ENCODE measurements at regions not wholly inside any gene's neighbourhood (a gene's known extent, or its start where the extent isn't known, plus 50 kb on each side); places are given as distances from the start of the nearest gene placed in this dataset.

DNA sequence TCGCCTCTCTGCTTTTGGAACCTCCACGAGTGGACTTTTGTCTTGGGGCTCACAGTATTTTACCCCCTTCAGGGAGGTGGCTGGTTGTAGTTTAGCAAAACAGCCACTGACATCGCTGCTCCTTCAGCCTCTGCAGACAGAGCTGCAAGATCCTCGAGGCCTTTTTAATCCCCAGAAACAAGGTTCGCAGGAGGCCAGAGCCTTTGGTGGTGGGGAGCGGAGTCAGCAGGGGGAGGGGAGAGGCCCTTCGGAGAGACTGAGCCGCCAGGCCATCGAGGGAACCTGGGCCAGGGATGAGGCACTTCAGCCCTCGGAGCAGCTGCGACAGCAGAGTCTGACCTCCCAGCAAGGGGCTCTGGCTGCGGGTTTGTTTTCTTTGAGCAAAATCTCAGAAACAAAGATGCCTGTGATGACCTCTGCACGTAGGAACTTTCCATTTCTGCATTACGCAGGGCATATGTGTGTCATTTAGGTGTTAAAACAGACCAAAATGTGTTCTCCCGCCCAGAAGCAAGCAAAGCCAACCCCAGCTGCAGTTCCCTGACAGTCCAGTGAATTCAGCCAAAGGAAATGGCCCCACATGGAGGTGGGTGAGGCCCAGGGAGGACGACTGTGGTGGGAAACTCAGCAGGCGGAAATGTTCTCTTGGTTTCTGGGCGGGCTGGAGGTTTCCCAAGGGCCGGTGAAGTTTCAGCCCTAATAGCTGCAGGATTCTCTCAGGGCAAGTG lies 171.2 kb upstream of the SULF2 start:
- no peak for DNase-seq (ENCODE audit: low read depth)
- H3K27me3 ChIP-seq (ENCODE audit: control insufficient read depth, insufficient read depth, low read length) = peaks cover 2% of the 10 kb centered on the region
- no peak overlapping the region for H3K4me3 ChIP-seq (ENCODE audit: low read depth, low read length)
- TF ChIP-seq, protein P1, sequence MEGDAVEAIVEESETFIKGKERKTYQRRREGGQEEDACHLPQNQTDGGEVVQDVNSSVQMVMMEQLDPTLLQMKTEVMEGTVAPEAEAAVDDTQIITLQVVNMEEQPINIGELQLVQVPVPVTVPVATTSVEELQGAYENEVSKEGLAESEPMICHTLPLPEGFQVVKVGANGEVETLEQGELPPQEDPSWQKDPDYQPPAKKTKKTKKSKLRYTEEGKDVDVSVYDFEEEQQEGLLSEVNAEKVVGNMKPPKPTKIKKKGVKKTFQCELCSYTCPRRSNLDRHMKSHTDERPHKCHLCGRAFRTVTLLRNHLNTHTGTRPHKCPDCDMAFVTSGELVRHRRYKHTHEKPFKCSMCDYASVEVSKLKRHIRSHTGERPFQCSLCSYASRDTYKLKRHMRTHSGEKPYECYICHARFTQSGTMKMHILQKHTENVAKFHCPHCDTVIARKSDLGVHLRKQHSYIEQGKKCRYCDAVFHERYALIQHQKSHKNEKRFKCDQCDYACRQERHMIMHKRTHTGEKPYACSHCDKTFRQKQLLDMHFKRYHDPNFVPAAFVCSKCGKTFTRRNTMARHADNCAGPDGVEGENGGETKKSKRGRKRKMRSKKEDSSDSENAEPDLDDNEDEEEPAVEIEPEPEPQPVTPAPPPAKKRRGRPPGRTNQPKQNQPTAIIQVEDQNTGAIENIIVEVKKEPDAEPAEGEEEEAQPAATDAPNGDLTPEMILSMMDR (IDR thresholded peaks at IDR 0.05; ENCODE audit: insufficient read depth, low read length, poor library complexity, severe bottlenecking) = no peak
- no peaks in the 10 kb centered on the region for H3K36me3 ChIP-seq (ENCODE audit: control insufficient read depth, insufficient read depth, low read length)

DNA sequence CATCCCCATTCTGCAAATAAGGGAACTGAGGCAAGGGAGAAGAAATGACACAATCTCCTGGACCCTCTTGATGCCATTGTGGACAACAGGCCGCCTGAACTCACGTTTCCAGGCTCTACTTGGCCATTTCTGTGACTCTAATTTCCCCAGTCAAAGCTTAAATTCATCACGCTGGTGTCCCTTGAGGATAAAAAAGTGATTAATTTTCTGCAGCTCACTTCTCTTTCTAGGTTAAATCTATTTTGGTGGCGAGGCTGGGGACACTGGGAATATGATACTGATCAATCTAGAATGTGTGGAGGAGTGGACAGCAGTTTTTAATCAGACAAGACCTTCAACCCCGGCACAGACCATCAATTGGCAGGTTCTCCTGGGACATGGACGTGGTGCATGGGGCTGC lies 168.2 kb upstream of the SULF2 start:
- no peak for DNase-seq (ENCODE audit: low read depth)
- TF ChIP-seq, protein P1 (IDR thresholded peaks at IDR 0.05; ENCODE audit: insufficient read depth, low read length, poor library complexity, severe bottlenecking) = no peak
- no peak overlapping the region for H3K4me3 ChIP-seq (ENCODE audit: low read depth, low read length)
- H3K36me3 ChIP-seq (ENCODE audit: control insufficient read depth, insufficient read depth, low read length) = no peaks in the 10 kb centered on the region
- peaks cover 2% of the 10 kb centered on the region for H3K27me3 ChIP-seq (ENCODE audit: control insufficient read depth, insufficient read depth, low read length)

DNA sequence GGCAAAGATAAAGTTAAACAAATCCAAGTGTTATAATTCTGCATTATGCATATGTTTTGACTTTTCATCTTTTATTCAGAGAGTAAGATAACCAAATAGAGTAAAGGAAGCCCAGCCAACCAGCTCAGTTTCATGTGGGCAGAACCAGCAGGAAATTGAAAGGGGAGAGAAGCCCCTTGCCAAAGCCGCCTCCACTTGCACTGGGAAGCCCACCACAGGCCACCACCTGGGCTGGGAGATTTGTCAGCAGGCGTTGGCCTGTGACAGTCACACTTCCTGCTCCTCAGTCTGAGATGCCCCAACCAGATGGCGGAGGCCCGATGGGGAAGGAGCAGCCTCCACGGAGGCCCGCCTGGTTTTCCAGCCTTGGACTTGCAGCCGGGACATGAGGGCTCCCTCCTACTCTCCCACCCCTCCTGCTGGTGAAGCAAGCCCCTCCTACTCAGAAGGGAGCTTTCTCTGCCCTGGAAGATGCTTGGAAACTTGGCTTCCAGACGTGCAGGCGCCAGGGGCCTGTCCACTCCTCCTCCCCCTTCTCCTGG lies 166.8 kb upstream of the SULF2 start:
- TF ChIP-seq, protein P1 (IDR thresholded peaks at IDR 0.05; ENCODE audit: insufficient read depth, low read length, poor library complexity, severe bottlenecking) = no peak
- no peak for DNase-seq (ENCODE audit: low read depth)

DNA sequence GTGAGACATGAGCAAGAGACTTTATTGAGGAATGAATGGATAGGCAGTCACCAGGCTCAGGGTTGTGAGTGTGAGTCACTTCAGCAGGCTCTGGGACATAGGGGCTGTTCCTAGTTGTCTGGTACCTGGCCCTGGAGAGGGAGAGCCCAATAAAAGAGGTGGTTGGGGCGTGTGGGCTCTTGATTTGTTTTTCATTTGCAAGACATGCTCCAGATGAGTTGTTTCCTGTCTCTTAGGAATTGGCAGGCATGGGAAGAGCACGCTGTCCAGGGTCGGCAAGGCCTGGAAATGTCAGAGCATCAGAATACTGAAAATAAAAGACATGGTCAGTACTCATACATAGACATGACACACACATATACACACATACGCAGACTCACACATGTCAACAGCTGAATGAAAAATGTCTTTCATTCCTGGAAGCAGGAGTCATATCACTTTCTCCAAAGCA lies 166.3 kb upstream of the SULF2 start:
- Histone ChIP-seq H3K36me3 (ENCODE audit: control insufficient read depth, insufficient read depth, low read length) (no peaks in the 10 kb centered on the region), H3K4me3 (ENCODE audit: low read depth, low read length) (no peak overlapping the region), H3K27me3 (ENCODE audit: control insufficient read depth, insufficient read depth, low read length) (peaks cover 2% of the 10 kb centered on the region)
- TF ChIP-seq, protein P1 (IDR thresholded peaks at IDR 0.05; ENCODE audit: insufficient read depth, low read length, poor library complexity, severe bottlenecking) = no peak
- DNase-seq (ENCODE audit: low read depth) = no peak

More for the DNA sequence above, 166.8 kb upstream of the SULF2 start:
- Histone ChIP-seq H3K4me3 (ENCODE audit: low read depth, low read length) (no peak overlapping the region), H3K27me3 (ENCODE audit: control insufficient read depth, insufficient read depth, low read length) (peaks cover 2% of the 10 kb centered on the region), H3K36me3 (ENCODE audit: control insufficient read depth, insufficient read depth, low read length) (no peaks in the 10 kb centered on the region)

DNA sequence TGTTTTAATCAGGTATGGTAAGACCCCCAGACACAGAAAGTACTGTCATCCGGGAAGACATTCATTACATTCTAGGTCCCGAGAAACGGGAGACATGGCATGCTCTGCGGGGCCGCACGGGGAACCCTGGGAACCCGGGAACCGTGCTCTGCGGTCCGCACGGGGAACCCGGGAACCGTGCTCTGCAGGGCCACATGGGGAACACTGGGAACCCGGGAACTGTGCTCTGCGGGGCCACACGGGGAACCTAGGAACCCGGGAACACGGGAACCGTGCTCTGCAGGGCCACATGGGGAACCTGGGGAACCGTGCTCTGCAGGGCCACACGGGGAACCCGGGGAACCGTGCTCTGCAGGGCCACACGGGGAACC lies 165.6 kb upstream of the SULF2 start:
- Histone ChIP-seq H3K36me3 (ENCODE audit: control insufficient read depth, insufficient read depth, low read length) (no peaks in the 10 kb centered on the region), H3K27me3 (ENCODE audit: control insufficient read depth, insufficient read depth, low read length) (peaks cover 2% of the 10 kb centered on the region), H3K4me3 (ENCODE audit: low read depth, low read length) (no peak overlapping the region)
- TF ChIP-seq, protein P1 (IDR thresholded peaks at IDR 0.05; ENCODE audit: insufficient read depth, low read length, poor library complexity, severe bottlenecking) = no peak
- DNase-seq (ENCODE audit: low read depth) = no peak
